ENCODE measurements at regions not wholly inside any gene's neighbourhood (a gene's known extent, or its start where the extent isn't known, plus 50 kb on each side); places are given as distances from the start of the nearest gene placed in this dataset.

GRCh38 chr13:26946684-26947343 lies 186.2 kb upstream of the GPR12 start:
- in situ Hi-C loops (cut with MboI; ENCODE audit: low sequenced_read_pairs) = no loop called here

GRCh38 chr13:26943748-26944147 lies 183.2 kb upstream of the GPR12 start:
- in situ Hi-C loops (cut with MboI; ENCODE audit: low sequenced_read_pairs) = no loop called here

- in situ Hi-C loops (cut with MboI; ENCODE audit: low sequenced_read_pairs) = no loop called here
Measured at GRCh38 chr13:26942184-26942583, 181.6 kb upstream of the GPR12 start.

GRCh38 chr13:26941345-26942174 lies 181.0 kb upstream of the GPR12 start:
- in situ Hi-C loops (cut with MboI; ENCODE audit: low sequenced_read_pairs) = no loop called here

GRCh38 chr13:26934096-26934495 lies 173.5 kb upstream of the GPR12 start:
- in situ Hi-C loops (cut with MboI; ENCODE audit: low sequenced_read_pairs) = no loop called here

- in situ Hi-C loops (cut with MboI; ENCODE audit: low sequenced_read_pairs) = no loop called here
Measured at GRCh38 chr13:26932465-26932864, 171.9 kb upstream of the GPR12 start.

GRCh38 chr13:26929971-26930730 lies 169.6 kb upstream of the GPR12 start:
- in situ Hi-C loops (cut with MboI; ENCODE audit: low sequenced_read_pairs) = no loop called here

GRCh38 chr13:26927511-26927910 lies 166.9 kb upstream of the GPR12 start:
- in situ Hi-C loops (cut with MboI; ENCODE audit: low sequenced_read_pairs) = no loop called here

GRCh38 chr13:26926371-26926770 lies 165.8 kb upstream of the GPR12 start:
- in situ Hi-C loops (cut with MboI; ENCODE audit: low sequenced_read_pairs) = no loop called here

GRCh38 chr13:26923824-26924605 lies 163.4 kb upstream of the GPR12 start:
- in situ Hi-C loops (cut with MboI; ENCODE audit: low sequenced_read_pairs) = no loop called here

- in situ Hi-C loops (cut with MboI; ENCODE audit: low sequenced_read_pairs) = no loop called here
Measured at GRCh38 chr13:26921918-26922317, 161.3 kb upstream of the GPR12 start.

GRCh38 chr13:26920614-26921355 lies 160.2 kb upstream of the GPR12 start:
- in situ Hi-C loops (cut with MboI; ENCODE audit: low sequenced_read_pairs) = no loop called here

GRCh38 chr13:26919732-26920131 lies 159.1 kb upstream of the GPR12 start:
- in situ Hi-C loops (cut with MboI; ENCODE audit: low sequenced_read_pairs) = no loop called here

- in situ Hi-C loops (cut with MboI; ENCODE audit: low sequenced_read_pairs) = no loop called here
Measured at GRCh38 chr13:26919311-26919710, 158.7 kb upstream of the GPR12 start.

- in situ Hi-C loops (cut with MboI; ENCODE audit: low sequenced_read_pairs) = no loop called here
Measured at GRCh38 chr13:26914624-26915023, 154.0 kb upstream of the GPR12 start.

GRCh38 chr13:26914148-26914547 lies 153.6 kb upstream of the GPR12 start:
- in situ Hi-C loops (cut with MboI; ENCODE audit: low sequenced_read_pairs) = no loop called here

GRCh38 chr13:26910754-26911465 lies 150.3 kb upstream of the GPR12 start:
- in situ Hi-C loops (cut with MboI; ENCODE audit: low sequenced_read_pairs) = no loop called here

- in situ Hi-C loops (cut with MboI; ENCODE audit: low sequenced_read_pairs) = no loop called here
Measured at GRCh38 chr13:26909477-26909876, 148.9 kb upstream of the GPR12 start.

- in situ Hi-C loops (cut with MboI; ENCODE audit: low sequenced_read_pairs) = no loop called here
Measured at GRCh38 chr13:26908126-26908525, 147.5 kb upstream of the GPR12 start.
